DND-41 (cell line): ENCODE measurements at regions not wholly inside any gene's neighbourhood (a gene's known extent, or its start where the extent isn't known, plus 50 kb on each side); places are given as distances from the start of the nearest gene placed in this dataset.

Experiments
- EZH2 ChIP-seq: IDR thresholded peaks from 3 replicates; pipeline ENCODE4 v1.6.1; 2012; ENCODE audit warnings: borderline replicate concordance, low read depth, mild to moderate bottlenecking, moderate library complexity, low read length, inconsistent platforms; ENCODE audit not compliant: severe bottlenecking
- TF ChIP-seq, protein P1 (sequence below): IDR thresholded peaks from 2 replicates; pipeline ENCODE4 v1.5.1; 2012; ENCODE audit warnings: borderline replicate concordance, low read length, moderate library complexity, mild to moderate bottlenecking; ENCODE audit not compliant: poor library complexity, severe bottlenecking; ENCODE audit errors: extremely low read depth

DNA sequence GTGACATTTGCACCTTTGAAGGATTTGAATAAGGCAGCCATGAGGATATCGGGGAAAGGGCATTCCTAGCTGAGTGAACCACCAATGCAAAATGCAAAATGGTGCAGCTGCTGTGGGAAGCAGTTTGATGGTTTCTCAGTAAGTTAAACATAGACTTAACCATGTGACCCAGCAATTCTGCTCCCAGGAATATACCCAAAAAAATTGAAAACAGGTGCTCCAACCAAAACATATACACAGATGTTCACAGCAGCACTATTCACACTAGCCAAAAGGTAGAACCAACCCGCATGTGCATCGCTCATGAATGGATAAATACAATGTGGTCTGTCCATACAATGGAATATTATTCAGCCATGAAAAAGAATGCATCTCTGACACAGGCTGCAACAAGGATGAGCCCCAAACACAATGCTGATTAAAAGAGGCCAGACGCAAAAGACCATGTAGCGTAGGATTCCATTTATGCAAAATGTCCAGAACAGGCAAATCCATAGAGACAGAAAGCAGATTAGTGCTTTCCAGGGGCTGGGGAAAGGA is 215.0 kb upstream of the MYL2 start:
- TF ChIP-seq, protein P1, sequence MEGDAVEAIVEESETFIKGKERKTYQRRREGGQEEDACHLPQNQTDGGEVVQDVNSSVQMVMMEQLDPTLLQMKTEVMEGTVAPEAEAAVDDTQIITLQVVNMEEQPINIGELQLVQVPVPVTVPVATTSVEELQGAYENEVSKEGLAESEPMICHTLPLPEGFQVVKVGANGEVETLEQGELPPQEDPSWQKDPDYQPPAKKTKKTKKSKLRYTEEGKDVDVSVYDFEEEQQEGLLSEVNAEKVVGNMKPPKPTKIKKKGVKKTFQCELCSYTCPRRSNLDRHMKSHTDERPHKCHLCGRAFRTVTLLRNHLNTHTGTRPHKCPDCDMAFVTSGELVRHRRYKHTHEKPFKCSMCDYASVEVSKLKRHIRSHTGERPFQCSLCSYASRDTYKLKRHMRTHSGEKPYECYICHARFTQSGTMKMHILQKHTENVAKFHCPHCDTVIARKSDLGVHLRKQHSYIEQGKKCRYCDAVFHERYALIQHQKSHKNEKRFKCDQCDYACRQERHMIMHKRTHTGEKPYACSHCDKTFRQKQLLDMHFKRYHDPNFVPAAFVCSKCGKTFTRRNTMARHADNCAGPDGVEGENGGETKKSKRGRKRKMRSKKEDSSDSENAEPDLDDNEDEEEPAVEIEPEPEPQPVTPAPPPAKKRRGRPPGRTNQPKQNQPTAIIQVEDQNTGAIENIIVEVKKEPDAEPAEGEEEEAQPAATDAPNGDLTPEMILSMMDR, result no peak
- no peak for TF ChIP-seq EZH2
